Endodermal cell (in vitro differentiated cells): ENCODE measurements at regions not wholly inside any gene's neighbourhood (a gene's known extent, or its start where the extent isn't known, plus 50 kb on each side); places are given as distances from the start of the nearest gene placed in this dataset.

Experiments used
- DNase-seq: peaks from one replicate; pipeline ENCODE4 v3.0.0-alpha.2; 2017
- H3K27ac ChIP-seq: 2 replicates; pipeline ENCODE4 v1.5.1; 2013; ENCODE audit warnings: mild to moderate bottlenecking, low read depth, low read length, moderate library complexity
- H3K27me3 ChIP-seq: 2 replicates; pipeline ENCODE4 v1.6.1; 2013; ENCODE audit warnings: mild to moderate bottlenecking, low read length, moderate library complexity; ENCODE audit not compliant: insufficient read depth, control insufficient read depth, poor library complexity, severe bottlenecking
- H3K36me3 ChIP-seq: 2 replicates; pipeline ENCODE4 v1.7.0; 2013; ENCODE audit warnings: mild to moderate bottlenecking, low read length, moderate library complexity; ENCODE audit not compliant: control insufficient read depth, insufficient read depth
- H3K4me1 ChIP-seq: one replicate; pipeline ENCODE4 v1.7.0; 2013; ENCODE audit warnings: low read length; ENCODE audit not compliant: control insufficient read depth, insufficient read depth
- H3K4me3 ChIP-seq: 2 replicates; pipeline ENCODE4 v1.5.1; 2013; ENCODE audit warnings: mild to moderate bottlenecking, low read length, moderate library complexity
- H3K9ac ChIP-seq: 2 replicates; pipeline ENCODE4 v1.6.1; 2013; ENCODE audit warnings: mild to moderate bottlenecking, low read length, moderate library complexity; ENCODE audit not compliant: poor library complexity, severe bottlenecking; ENCODE audit errors: extremely low read depth
- H3K9me3 ChIP-seq: 2 replicates; pipeline ENCODE4 v1.6.1; 2013; ENCODE audit warnings: mild to moderate bottlenecking, low read length, moderate library complexity; ENCODE audit not compliant: control insufficient read depth
- H3K27ac Mint-ChIP-seq: 2 replicates; pipeline ENCODE4 v1.8.0; 2020; ENCODE audit warnings: mixed read lengths
- H3K27me3 Mint-ChIP-seq: 2 replicates; pipeline ENCODE4 v1.8.0; 2021; ENCODE audit warnings: mild to moderate bottlenecking, mixed read lengths; ENCODE audit not compliant: insufficient read depth
- H3K36me3 Mint-ChIP-seq: 2 replicates; pipeline ENCODE4 v1.8.0; 2020; ENCODE audit warnings: low read depth, mixed read lengths
- H3K4me1 Mint-ChIP-seq: 2 replicates; pipeline ENCODE4 v1.8.0; 2020; ENCODE audit warnings: mixed read lengths
- H3K4me3 Mint-ChIP-seq: 2 replicates; pipeline ENCODE4 v1.8.0; 2020; ENCODE audit warnings: mild to moderate bottlenecking, moderate library complexity, mixed read lengths
- H3K9me3 Mint-ChIP-seq: 2 replicates; pipeline ENCODE4 v1.8.0; 2020; ENCODE audit warnings: mild to moderate bottlenecking, mixed read lengths
- CTCF ChIP-seq: fragments of 200-600 bp; sonication (generic); conservative IDR thresholded peaks from 2 replicates; pipeline ENCODE4 v1.5.0; 2021; ENCODE audit warnings: antibody characterized with exemption, mild to moderate bottlenecking
- WGBS, 2 experiments: methylation state at CpG; one replicate each; pipeline versions ENCODE4 v1.1.5 to v1.1.7; 2013; ENCODE audit warnings: missing lambda C conversion rate in 2 of 2, mixed read lengths in 1 of 2; ENCODE audit not compliant: insufficient coverage in 1 of 2, insufficient read length in 1 of 2; 5-methylcytosine and 5-hydroxymethylcytosine counted together

GRCh38 chr7:24480501-24480900 is 92.8 kb upstream of the PALS2 start:
- no peaks in the 10 kb centered on the region for H3K36me3 ChIP-seq
- H3K4me3 ChIP-seq = no peak overlapping the region
- peaks cover 9% of the 10 kb centered on the region for H3K4me1 ChIP-seq
- H3K27ac ChIP-seq = no peak overlapping the region
- H3K27ac Mint-ChIP-seq = no peak overlapping the region
- peaks cover 15% of the 10 kb centered on the region for H3K27me3 Mint-ChIP-seq
- H3K27me3 ChIP-seq = no peaks in the 10 kb centered on the region
- WGBS, 2 experiments = 91 to 94% methylated on average over 3 to 5 of the region's 5 CpGs
- no peak for DNase-seq
- TF ChIP-seq CTCF = no peak
- no peaks in the 10 kb centered on the region for H3K9me3 Mint-ChIP-seq
- H3K36me3 Mint-ChIP-seq = no peaks in the 10 kb centered on the region
- no peak overlapping the region for H3K4me3 Mint-ChIP-seq
- no peaks in the 10 kb centered on the region for H3K9me3 ChIP-seq
- peaks cover 21% of the 10 kb centered on the region for H3K4me1 Mint-ChIP-seq
- H3K9ac ChIP-seq = no peak overlapping the region

GRCh38 chr7:24483804-24484203 is 89.4 kb upstream of the PALS2 start:
- Histone ChIP-seq H3K9me3 (no peaks in the 10 kb centered on the region), H3K4me3 (no peak overlapping the region), H3K27me3 (no peaks in the 10 kb centered on the region), H3K27ac (no peak overlapping the region), H3K9ac (no peak overlapping the region), H3K36me3 (no peaks in the 10 kb centered on the region), H3K4me1 (no peaks in the 10 kb centered on the region)
- no peak overlapping the region for H3K27ac Mint-ChIP-seq
- no peak for DNase-seq
- peaks cover 4% of the 10 kb centered on the region for H3K4me1 Mint-ChIP-seq
- peaks cover 15% of the 10 kb centered on the region for H3K27me3 Mint-ChIP-seq
- 93 to 100% methylated on average over 2 of the region's 2 CpGs for WGBS, 2 experiments
- no peaks in the 10 kb centered on the region for H3K9me3 Mint-ChIP-seq
- H3K36me3 Mint-ChIP-seq = no peaks in the 10 kb centered on the region
- H3K4me3 Mint-ChIP-seq = no peak overlapping the region
- TF ChIP-seq CTCF = no peak

- H3K4me3 ChIP-seq = no peak overlapping the region
- Mint-ChIP-seq H3K4me3 (no peak overlapping the region), H3K27ac (no peak overlapping the region), H3K9me3 (peaks cover 11% of the 10 kb centered on the region), H3K27me3 (no peaks in the 10 kb centered on the region), H3K36me3 (no peaks in the 10 kb centered on the region), H3K4me1 (no peaks in the 10 kb centered on the region)
- no peak overlapping the region for H3K9ac ChIP-seq
- no peak overlapping the region for H3K27ac ChIP-seq
- WGBS, 2 experiments = 91 to 94% methylated on average over 1 to 2 of the region's 2 CpGs
- no peaks in the 10 kb centered on the region for H3K4me1 ChIP-seq
- no peak for TF ChIP-seq CTCF
- H3K36me3 ChIP-seq = no peaks in the 10 kb centered on the region
- H3K27me3 ChIP-seq = no peaks in the 10 kb centered on the region
- H3K9me3 ChIP-seq = peaks cover 11% of the 10 kb centered on the region
- DNase-seq = no peak
These were observed 80.7 kb upstream of the PALS2 start for GRCh38 chr7:24492576-24492975.
